MM.1S (cell line): ENCODE measurements at regions not wholly inside any gene's neighbourhood (a gene's known extent, or its start where the extent isn't known, plus 50 kb on each side); places are given as distances from the start of the nearest gene placed in this dataset.
"Not testable (repeated sequence)": the region's sequence is repeated elsewhere in the genome, so short reads cannot be mapped to it uniquely, and the experiment has no call there.

Experiments used
- CTCF ChIP-seq: fragments of 300-600 bp; sonication (generic); IDR thresholded peaks from 2 replicates; pipeline ENCODE4 v1.5.1; 2016; ENCODE audit warnings: antibody characterized with exemption, low read length, mixed read lengths
- EZH2phosphoT487 ChIP-seq: fragments of 300-600 bp; sonication (generic); IDR thresholded peaks from 2 replicates; pipeline ENCODE4 v1.6.1; 2018; ENCODE audit warnings: antibody characterized with exemption, low read length

- TF ChIP-seq EZH2phosphoT487, CTCF: not testable (repeated sequence)
Observed at GRCh38 chr11:25488176-25488575, 843.8 kb upstream of the ANO3 start.
